GM23338 (cell line): ENCODE measurements at regions not wholly inside any gene's neighbourhood (a gene's known extent, or its start where the extent isn't known, plus 50 kb on each side); places are given as distances from the start of the nearest gene placed in this dataset.

Experiments
- ATAC-seq: fragments of 200-7000 bp; cut with Tn5 transposase; 3 replicates; pipeline ENCODE4 v1.9.1; 2020
- DNase-seq: peaks from one replicate; pipeline ENCODE4 v3.0.0-alpha.2; 2015; ENCODE audit warnings: low spot score
- H2AFZ ChIP-seq: fragments of 200-600 bp; sonication (generic); 2 replicates; pipeline ENCODE4 v1.8.0; 2016; ENCODE audit warnings: antibody characterized with exemption, mild to moderate bottlenecking, moderate library complexity
- H3F3A ChIP-seq: fragments of 200-600 bp; sonication (generic); replicated peaks from 2 replicates; pipeline ENCODE4 v1.8.0; 2017; ENCODE audit warnings: antibody characterized with exemption, mixed run types, low read depth
- H3K27ac ChIP-seq: fragments of 200-600 bp; sonication (generic); 2 replicates; pipeline ENCODE4 v1.6.1; 2016; ENCODE audit warnings: low read depth
- H3K27me3 ChIP-seq: fragments of 200-600 bp; sonication (generic); 2 replicates; pipeline ENCODE4 v1.8.0; 2016; ENCODE audit warnings: mild to moderate bottlenecking, mixed run types, moderate library complexity; ENCODE audit not compliant: insufficient read depth
- H3K36me3 ChIP-seq: fragments of 200-600 bp; sonication (generic); 2 replicates; pipeline ENCODE4 v1.8.0; 2016; ENCODE audit warnings: mild to moderate bottlenecking; ENCODE audit not compliant: insufficient read depth
- H3K4me1 ChIP-seq: fragments of 200-600 bp; sonication (generic); 2 replicates; pipeline ENCODE4 v1.8.0; 2016; ENCODE audit warnings: mild to moderate bottlenecking, moderate library complexity; ENCODE audit not compliant: insufficient read depth
- H3K4me2 ChIP-seq: fragments of 200-600 bp; sonication (generic); 2 replicates; pipeline ENCODE4 v1.7.1; 2017; ENCODE audit warnings: mixed run types
- H3K4me3 ChIP-seq: fragments of 200-600 bp; sonication (generic); 2 replicates; pipeline ENCODE4 v1.6.1; 2016; ENCODE audit warnings: mixed run types
- H3K79me2 ChIP-seq: fragments of 200-600 bp; sonication (generic); replicated peaks from 2 replicates; pipeline ENCODE4 v1.8.0; 2017; ENCODE audit warnings: mild to moderate bottlenecking; ENCODE audit not compliant: insufficient read depth
- H3K9me2 ChIP-seq: fragments of 200-600 bp; sonication (generic); 2 replicates; pipeline ENCODE4 v1.8.0; 2017; ENCODE audit not compliant: insufficient read depth
- H4K20me1 ChIP-seq: fragments of 200-600 bp; sonication (generic); replicated peaks from 2 replicates; pipeline ENCODE4 v1.8.0; 2017; ENCODE audit warnings: mild to moderate bottlenecking; ENCODE audit not compliant: insufficient read depth
- H3K27ac Mint-ChIP-seq: 2 replicates; pipeline ENCODE4 v1.8.0; 2020; ENCODE audit warnings: inconsistent platforms, mild to moderate bottlenecking, moderate library complexity, mixed read lengths
- H3K27me3 Mint-ChIP-seq: 3 replicates; pipeline ENCODE4 v1.8.0; 2022; ENCODE audit warnings: low read depth, mild to moderate bottlenecking, moderate library complexity, mixed read lengths, inconsistent platforms; ENCODE audit not compliant: insufficient read depth, poor library complexity
- H3K36me3 Mint-ChIP-seq: 3 replicates; pipeline ENCODE4 v1.8.0; 2021; ENCODE audit warnings: low read depth, mild to moderate bottlenecking, inconsistent platforms, moderate library complexity, mixed read lengths
- H3K4me1 Mint-ChIP-seq: 3 replicates; pipeline ENCODE4 v1.8.0; 2020; ENCODE audit warnings: mild to moderate bottlenecking, inconsistent platforms, mixed read lengths
- H3K4me3 Mint-ChIP-seq: 3 replicates; pipeline ENCODE4 v1.8.0; 2021; ENCODE audit warnings: moderate library complexity, mild to moderate bottlenecking, inconsistent platforms, mixed read lengths
- H3K9me3 Mint-ChIP-seq: 3 replicates; pipeline ENCODE4 v1.8.0; 2020; ENCODE audit warnings: moderate library complexity, mild to moderate bottlenecking, inconsistent platforms, mixed read lengths
- CREB1 ChIP-seq: fragments of 250-450 bp; sonication (Bioruptor Pico); IDR thresholded peaks from 2 replicates; pipeline ENCODE4 v1.5.0; 2020; ENCODE audit warnings: low read depth, mild to moderate bottlenecking, moderate library complexity
- CTCF ChIP-seq, 2 experiments: fragments of 200-600 bp in 1 of 2; sonication (generic) in 1 of 2; conservative IDR thresholded peaks; 2 replicates each; pipeline versions ENCODE4 v1.5.1 to v1.6.1; 2016 to 2017; ENCODE audit warnings: antibody characterized with exemption in 2 of 2, low read depth in 2 of 2, mild to moderate bottlenecking in 2 of 2, moderate library complexity in 1 of 2
- EZH2 ChIP-seq: fragments of 200-600 bp; sonication (generic); IDR thresholded peaks from one replicate; pipeline ENCODE4 v1.8.0; 2017; ENCODE audit warnings: antibody characterized with exemption, mild to moderate bottlenecking, low read depth; ENCODE audit not compliant: unreplicated experiment
- EZH2phosphoT487 ChIP-seq: fragments of 200-600 bp; sonication (generic); IDR thresholded peaks from one replicate; pipeline ENCODE4 v1.8.1; 2018; ENCODE audit warnings: antibody characterized with exemption; ENCODE audit not compliant: unreplicated experiment
- JUNB ChIP-seq: IDR thresholded peaks from one replicate; pipeline ENCODE4 v1.6.1; 2016; ENCODE audit warnings: antibody characterized with exemption; ENCODE audit not compliant: unreplicated experiment
- NANOG ChIP-seq: IDR thresholded peaks from 2 replicates; pipeline ENCODE4 v1.6.1; 2016; ENCODE audit warnings: antibody characterized with exemption, borderline replicate concordance
- POLR2AphosphoS5 ChIP-seq: IDR thresholded peaks from 2 replicates; pipeline ENCODE4 v1.6.1; 2016; ENCODE audit warnings: antibody characterized with exemption, low read depth
- REST ChIP-seq: IDR thresholded peaks from one replicate; pipeline ENCODE4 v1.6.1; 2018; ENCODE audit warnings: antibody characterized with exemption; ENCODE audit not compliant: unreplicated experiment
- ZNF114 ChIP-seq: fragments of 250-450 bp; sonication (Bioruptor Pico); IDR thresholded peaks from 2 replicates; pipeline ENCODE4 v1.5.0; 2020; ENCODE audit warnings: mild to moderate bottlenecking, moderate library complexity
- ZNF331 ChIP-seq: fragments of 250-450 bp; sonication (Bioruptor Pico); IDR thresholded peaks from 2 replicates; pipeline ENCODE4 v1.5.0; 2020; ENCODE audit warnings: low read depth, mild to moderate bottlenecking, moderate library complexity
- TF ChIP-seq, protein P1 (sequence below): IDR thresholded peaks from 2 replicates; pipeline ENCODE4 v1.6.1; 2016; ENCODE audit warnings: antibody characterized with exemption

DNA sequence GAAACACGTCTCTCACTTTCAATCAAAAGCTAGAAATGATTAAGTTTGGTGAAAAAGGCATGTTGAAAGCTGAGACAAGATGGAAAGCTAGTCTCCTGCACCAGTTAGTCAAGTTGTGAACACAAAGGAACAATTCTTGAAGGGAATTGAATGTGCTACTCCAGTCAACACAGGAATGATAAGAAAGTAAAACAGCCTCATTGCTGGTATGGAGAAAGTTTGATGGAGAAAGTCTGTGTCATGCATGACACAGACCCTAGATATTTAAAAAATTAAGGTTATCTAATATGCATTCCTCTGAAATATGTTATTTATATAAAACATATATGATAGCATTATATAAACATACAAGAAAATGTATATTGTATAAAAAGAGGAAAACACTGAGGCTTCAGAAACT is 699.4 kb upstream of the FZD8 start (continued):
- no peak for TF ChIP-seq REST

DNA sequence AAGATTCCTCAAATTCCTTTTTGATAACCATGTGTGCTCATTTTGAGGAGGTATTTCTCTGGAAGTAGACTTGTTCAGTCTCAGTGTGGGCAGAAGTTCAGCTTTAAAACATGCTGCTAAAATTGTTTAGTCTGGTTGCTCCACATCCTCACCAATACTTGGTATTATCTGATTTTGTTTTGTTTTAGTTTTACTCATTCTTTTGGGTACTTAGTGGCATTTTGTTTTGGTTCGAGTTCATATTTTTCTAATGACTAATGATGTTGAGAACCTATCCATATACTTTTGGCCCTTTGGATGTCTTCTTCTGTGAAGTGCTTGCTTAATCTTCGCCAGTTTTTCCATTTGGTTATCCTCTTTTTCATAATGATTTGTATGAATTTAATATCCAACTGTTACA is 694.2 kb upstream of the FZD8 start:
- H3F3A ChIP-seq: no peaks in the 10 kb centered on the region
- H3K27ac Mint-ChIP-seq: no peak overlapping the region
- H3K9me3 Mint-ChIP-seq: no peaks in the 10 kb centered on the region
- H4K20me1 ChIP-seq: no peaks in the 10 kb centered on the region
- H3K4me3 ChIP-seq: no peak overlapping the region
- no peaks in the 10 kb centered on the region for H3K36me3 ChIP-seq
- no peaks in the 10 kb centered on the region for H3K4me1 ChIP-seq
- no peak overlapping the region for H3K4me2 ChIP-seq
- no peaks in the 10 kb centered on the region for H3K27me3 ChIP-seq
- H3K4me3 Mint-ChIP-seq: no peak overlapping the region
- no peak overlapping the region for H2AFZ ChIP-seq
- no peaks in the 10 kb centered on the region for H3K79me2 ChIP-seq
- no peaks in the 10 kb centered on the region for H3K9me2 ChIP-seq
- no peak for DNase-seq
- ATAC-seq: no peak
- no peaks in the 10 kb centered on the region for H3K27me3 Mint-ChIP-seq
- H3K4me1 Mint-ChIP-seq: no peaks in the 10 kb centered on the region
- no peak overlapping the region for H3K27ac ChIP-seq
- no peaks in the 10 kb centered on the region for H3K36me3 Mint-ChIP-seq
- TF ChIP-seq NANOG: no peak
- TF ChIP-seq, protein P1, sequence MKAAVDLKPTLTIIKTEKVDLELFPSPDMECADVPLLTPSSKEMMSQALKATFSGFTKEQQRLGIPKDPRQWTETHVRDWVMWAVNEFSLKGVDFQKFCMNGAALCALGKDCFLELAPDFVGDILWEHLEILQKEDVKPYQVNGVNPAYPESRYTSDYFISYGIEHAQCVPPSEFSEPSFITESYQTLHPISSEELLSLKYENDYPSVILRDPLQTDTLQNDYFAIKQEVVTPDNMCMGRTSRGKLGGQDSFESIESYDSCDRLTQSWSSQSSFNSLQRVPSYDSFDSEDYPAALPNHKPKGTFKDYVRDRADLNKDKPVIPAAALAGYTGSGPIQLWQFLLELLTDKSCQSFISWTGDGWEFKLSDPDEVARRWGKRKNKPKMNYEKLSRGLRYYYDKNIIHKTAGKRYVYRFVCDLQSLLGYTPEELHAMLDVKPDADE: no peak
- TF ChIP-seq CREB1: no peak
- TF ChIP-seq EZH2phosphoT487: no peak
- no peak for TF ChIP-seq EZH2
- TF ChIP-seq ZNF331: no peak
- no peak for TF ChIP-seq CTCF (conservative IDR thresholded peaks at IDR 0.05; ENCODE audit: low read depth in 2 of 2)
- TF ChIP-seq POLR2AphosphoS5: no peak
- TF ChIP-seq ZNF114 (CRISPR knock-in tag): no peak
- no peak for TF ChIP-seq REST
- no peak for TF ChIP-seq JUNB
